ENCODE measurements at regions not wholly inside any gene's neighbourhood (a gene's known extent, or its start where the extent isn't known, plus 50 kb on each side); places are given as distances from the start of the nearest gene placed in this dataset.

DNA sequence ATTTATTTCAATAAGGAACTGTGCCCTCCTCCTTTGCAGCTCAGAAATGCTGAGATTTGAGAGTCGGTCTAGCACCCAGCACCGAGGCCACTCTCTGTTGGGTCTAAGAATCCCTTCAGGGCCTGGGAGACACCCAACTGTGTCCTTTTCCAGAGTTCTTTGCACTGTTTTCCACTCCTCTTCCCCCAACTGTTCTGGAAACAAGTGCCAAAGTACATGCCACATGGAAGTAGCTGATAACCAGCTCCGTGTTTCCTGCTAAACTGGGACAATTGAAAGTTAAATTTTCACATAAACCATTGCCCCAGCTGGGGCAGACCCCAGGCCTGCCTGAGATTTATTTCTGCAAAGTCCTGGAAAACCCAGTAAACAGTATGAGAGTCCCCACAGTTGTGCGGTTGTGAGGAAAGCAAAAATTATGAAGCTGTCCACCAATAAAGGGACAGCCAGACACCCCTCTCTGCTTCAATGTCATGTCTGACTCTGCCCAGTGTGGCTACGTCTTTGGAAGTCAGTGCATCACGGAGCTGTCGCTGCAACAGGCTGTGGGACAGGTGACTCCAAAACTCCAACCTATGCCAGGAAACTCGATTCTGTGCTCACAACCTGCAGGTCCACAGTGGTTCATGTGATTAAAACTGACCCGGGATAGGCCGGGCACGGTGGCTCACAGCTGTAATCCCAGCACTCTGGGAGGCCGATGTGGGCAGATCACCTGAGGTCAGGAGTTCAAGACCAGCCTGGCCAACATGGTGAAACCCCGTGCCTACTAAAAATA, 178.0 kb upstream of the AFDN start:
- TF ChIP-seq POLR2AphosphoS5 (IDR thresholded peaks at IDR 0.05) = no peak
- TF ChIP-seq SMC3 (conservative IDR thresholded peaks at IDR 0.05; ENCODE audit: poor library complexity) = no peak
- TF ChIP-seq, protein P1, sequence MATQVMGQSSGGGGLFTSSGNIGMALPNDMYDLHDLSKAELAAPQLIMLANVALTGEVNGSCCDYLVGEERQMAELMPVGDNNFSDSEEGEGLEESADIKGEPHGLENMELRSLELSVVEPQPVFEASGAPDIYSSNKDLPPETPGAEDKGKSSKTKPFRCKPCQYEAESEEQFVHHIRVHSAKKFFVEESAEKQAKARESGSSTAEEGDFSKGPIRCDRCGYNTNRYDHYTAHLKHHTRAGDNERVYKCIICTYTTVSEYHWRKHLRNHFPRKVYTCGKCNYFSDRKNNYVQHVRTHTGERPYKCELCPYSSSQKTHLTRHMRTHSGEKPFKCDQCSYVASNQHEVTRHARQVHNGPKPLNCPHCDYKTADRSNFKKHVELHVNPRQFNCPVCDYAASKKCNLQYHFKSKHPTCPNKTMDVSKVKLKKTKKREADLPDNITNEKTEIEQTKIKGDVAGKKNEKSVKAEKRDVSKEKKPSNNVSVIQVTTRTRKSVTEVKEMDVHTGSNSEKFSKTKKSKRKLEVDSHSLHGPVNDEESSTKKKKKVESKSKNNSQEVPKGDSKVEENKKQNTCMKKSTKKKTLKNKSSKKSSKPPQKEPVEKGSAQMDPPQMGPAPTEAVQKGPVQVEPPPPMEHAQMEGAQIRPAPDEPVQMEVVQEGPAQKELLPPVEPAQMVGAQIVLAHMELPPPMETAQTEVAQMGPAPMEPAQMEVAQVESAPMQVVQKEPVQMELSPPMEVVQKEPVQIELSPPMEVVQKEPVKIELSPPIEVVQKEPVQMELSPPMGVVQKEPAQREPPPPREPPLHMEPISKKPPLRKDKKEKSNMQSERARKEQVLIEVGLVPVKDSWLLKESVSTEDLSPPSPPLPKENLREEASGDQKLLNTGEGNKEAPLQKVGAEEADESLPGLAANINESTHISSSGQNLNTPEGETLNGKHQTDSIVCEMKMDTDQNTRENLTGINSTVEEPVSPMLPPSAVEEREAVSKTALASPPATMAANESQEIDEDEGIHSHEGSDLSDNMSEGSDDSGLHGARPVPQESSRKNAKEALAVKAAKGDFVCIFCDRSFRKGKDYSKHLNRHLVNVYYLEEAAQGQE (IDR thresholded peaks at IDR 0.05; ENCODE audit: borderline replicate concordance) = no peak
- TF ChIP-seq TAF1 (IDR thresholded peaks at IDR 0.05; ENCODE audit: low read depth) = no peak
- TF ChIP-seq RAD21 (conservative IDR thresholded peaks at IDR 0.05) = no peak
- TF ChIP-seq EZH2 (IDR thresholded peaks at IDR 0.05; ENCODE audit: borderline replicate concordance, insufficient read depth, low read length, poor library complexity, severe bottlenecking) = no peak
- no peak for TF ChIP-seq EP300 (conservative IDR thresholded peaks at IDR 0.05; ENCODE audit: poor library complexity, severe bottlenecking)
- TF ChIP-seq, protein P2, sequence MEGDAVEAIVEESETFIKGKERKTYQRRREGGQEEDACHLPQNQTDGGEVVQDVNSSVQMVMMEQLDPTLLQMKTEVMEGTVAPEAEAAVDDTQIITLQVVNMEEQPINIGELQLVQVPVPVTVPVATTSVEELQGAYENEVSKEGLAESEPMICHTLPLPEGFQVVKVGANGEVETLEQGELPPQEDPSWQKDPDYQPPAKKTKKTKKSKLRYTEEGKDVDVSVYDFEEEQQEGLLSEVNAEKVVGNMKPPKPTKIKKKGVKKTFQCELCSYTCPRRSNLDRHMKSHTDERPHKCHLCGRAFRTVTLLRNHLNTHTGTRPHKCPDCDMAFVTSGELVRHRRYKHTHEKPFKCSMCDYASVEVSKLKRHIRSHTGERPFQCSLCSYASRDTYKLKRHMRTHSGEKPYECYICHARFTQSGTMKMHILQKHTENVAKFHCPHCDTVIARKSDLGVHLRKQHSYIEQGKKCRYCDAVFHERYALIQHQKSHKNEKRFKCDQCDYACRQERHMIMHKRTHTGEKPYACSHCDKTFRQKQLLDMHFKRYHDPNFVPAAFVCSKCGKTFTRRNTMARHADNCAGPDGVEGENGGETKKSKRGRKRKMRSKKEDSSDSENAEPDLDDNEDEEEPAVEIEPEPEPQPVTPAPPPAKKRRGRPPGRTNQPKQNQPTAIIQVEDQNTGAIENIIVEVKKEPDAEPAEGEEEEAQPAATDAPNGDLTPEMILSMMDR (IDR thresholded peaks at IDR 0.05; ENCODE audit: poor library complexity, severe bottlenecking) = no peak
- no peak for TF ChIP-seq MXI1 (conservative IDR thresholded peaks at IDR 0.05; ENCODE audit: poor library complexity, severe bottlenecking)
- no peaks in the 10 kb centered on the region for H3F3A ChIP-seq (ENCODE audit: insufficient read depth, low read length, poor library complexity, severe bottlenecking)
- H3K27ac ChIP-seq (ENCODE audit: low read length) = no peak overlapping the region
- no peak overlapping the region for H3K4me3 ChIP-seq (ENCODE audit: low read length)
- no peaks in the 10 kb centered on the region for H3K9me3 ChIP-seq (ENCODE audit: low read length)
- H3K9me2 ChIP-seq (ENCODE audit: insufficient read depth, low read length) = no peaks in the 10 kb centered on the region
- H3K36me3 ChIP-seq (ENCODE audit: insufficient read depth, low read length) = no peaks in the 10 kb centered on the region
- H3K27me3 ChIP-seq (ENCODE audit: insufficient read depth, low read depth, low read length) = no peaks in the 10 kb centered on the region
- H4K20me1 ChIP-seq (ENCODE audit: insufficient read depth) = no peaks in the 10 kb centered on the region
- H3K79me2 ChIP-seq (replicated peaks; ENCODE audit: insufficient read depth, low read length) = no peaks in the 10 kb centered on the region
- no peak overlapping the region for H3K4me2 ChIP-seq (ENCODE audit: low read length)
- no peak overlapping the region for H2AFZ ChIP-seq (ENCODE audit: low read depth, low read length)
- no peak overlapping the region for H3K9ac ChIP-seq (ENCODE audit: low read length)

DNA sequence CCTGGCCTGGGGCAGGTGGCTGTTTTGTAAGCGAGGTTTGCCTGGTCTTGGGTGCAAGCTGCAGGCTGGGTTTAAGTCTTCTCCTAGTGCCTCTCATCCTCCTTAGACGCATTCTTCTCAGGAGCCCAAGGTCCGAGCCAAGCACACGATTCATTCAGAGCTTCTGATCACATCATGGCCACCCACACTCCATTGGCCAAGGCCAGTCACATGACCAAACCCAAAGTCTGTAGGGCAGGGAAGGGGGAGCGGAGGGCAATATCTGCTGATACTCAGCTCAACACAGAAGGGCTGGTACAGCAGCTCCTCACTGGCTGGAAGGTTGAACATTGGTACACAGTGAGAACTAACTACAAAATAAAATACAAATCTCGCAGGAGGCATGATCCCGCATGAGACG, 177.2 kb upstream of the AFDN start:
- Histone ChIP-seq H3K4me3 (ENCODE audit: low read length) (no peak overlapping the region), H3K27me3 (ENCODE audit: insufficient read depth, low read depth, low read length) (no peaks in the 10 kb centered on the region), H3F3A (ENCODE audit: insufficient read depth, low read length, poor library complexity, severe bottlenecking) (no peaks in the 10 kb centered on the region), H3K79me2 (replicated peaks; ENCODE audit: insufficient read depth, low read length) (no peaks in the 10 kb centered on the region), H3K36me3 (ENCODE audit: insufficient read depth, low read length) (no peaks in the 10 kb centered on the region), H2AFZ (ENCODE audit: low read depth, low read length) (no peak overlapping the region), H4K20me1 (ENCODE audit: insufficient read depth) (no peaks in the 10 kb centered on the region), H3K9me3 (ENCODE audit: low read length) (no peaks in the 10 kb centered on the region), H3K9ac (ENCODE audit: low read length) (no peak overlapping the region), H3K27ac (ENCODE audit: low read length) (no peak overlapping the region), H3K4me2 (ENCODE audit: low read length) (no peak overlapping the region), H3K9me2 (ENCODE audit: insufficient read depth, low read length) (no peaks in the 10 kb centered on the region)
- TF ChIP-seq TAF1 (IDR thresholded peaks at IDR 0.05; ENCODE audit: low read depth) (no peak), EP300 (conservative IDR thresholded peaks at IDR 0.05; ENCODE audit: poor library complexity, severe bottlenecking) (no peak), MXI1 (conservative IDR thresholded peaks at IDR 0.05; ENCODE audit: poor library complexity, severe bottlenecking) (no peak), POLR2AphosphoS5 (IDR thresholded peaks at IDR 0.05) (no peak), RAD21 (conservative IDR thresholded peaks at IDR 0.05) (no peak), EZH2 (IDR thresholded peaks at IDR 0.05; ENCODE audit: borderline replicate concordance, insufficient read depth, low read length, poor library complexity, severe bottlenecking) (no peak), SMC3 (conservative IDR thresholded peaks at IDR 0.05; ENCODE audit: poor library complexity) (no peak)
- TF ChIP-seq, protein P1 (IDR thresholded peaks at IDR 0.05; ENCODE audit: borderline replicate concordance) = no peak
- TF ChIP-seq, protein P2 (IDR thresholded peaks at IDR 0.05; ENCODE audit: poor library complexity, severe bottlenecking) = no peak
